B cell (primary cell): ENCODE measurements at regions not wholly inside any gene's neighbourhood (a gene's known extent, or its start where the extent isn't known, plus 50 kb on each side); places are given as distances from the start of the nearest gene placed in this dataset.

ENCODE experiments used
- ATAC-seq: fragments of 200-7000 bp; cut with Tn5 transposase; one replicate; pipeline ENCODE4 v1.10.0; 2021; ENCODE audit warnings: low read depth, mild to moderate bottlenecking, moderate number of reproducible peaks, moderate library complexity
- CTCF ChIA-PET: fragments of 350-600 bp; sonication (Branson Sonifier 250); formaldehyde crosslinking; loops from one replicate; lab custom pipeline; 2021; ENCODE audit warnings: antibody characterized with exemption, inconsistent platforms; lab: Charles Lee
- POLR2A ChIA-PET: fragments of 350-600 bp; sonication (Branson Sonifier 250); formaldehyde crosslinking; loops from one replicate; lab custom pipeline; 2021; ENCODE audit warnings: antibody characterized with exemption; lab: Charles Lee
- DNase-seq: peaks from one replicate; pipeline ENCODE4 v3.0.0; 2013
- H2AFZ ChIP-seq: 2 replicates; pipeline ENCODE4 v1.6.1; 2012; ENCODE audit warnings: mild to moderate bottlenecking, low read depth, low read length; ENCODE audit not compliant: insufficient read depth, poor library complexity, severe bottlenecking
- H3K27ac ChIP-seq, 2 donors: 1 replicate in 1 of 2; 2 replicates in 1 of 2; pipeline ENCODE4 v1.5.1; 2012 to 2013; ENCODE audit warnings: low read length in 2 of 2, mild to moderate bottlenecking in 2 of 2, moderate library complexity in 1 of 2
- H3K27me3 ChIP-seq, 4 experiments: fragments of 200-600 bp in 1 of 4; sonication (generic) in 1 of 4; replicated peaks in 1 of 4; 1 replicate in 2 of 4; 2 replicates in 2 of 4; pipeline versions ENCODE4 v1.6.1 to v1.7.0; 2013 to 2016; ENCODE audit warnings: low read length in 3 of 4, mild to moderate bottlenecking in 2 of 4, mixed read lengths in 1 of 4, moderate library complexity in 1 of 4; ENCODE audit not compliant: insufficient read depth in 4 of 4, control insufficient read depth in 3 of 4; ENCODE audit errors: control extremely low read depth in 1 of 4
- H3K36me3 ChIP-seq, 2 experiments: replicated peaks in 1 of 2; 1 replicate in 1 of 2; 2 replicates in 1 of 2; pipeline versions ENCODE4 v1.6.1 to v1.7.1; 2013; ENCODE audit warnings: low read length in 1 of 2; ENCODE audit not compliant: insufficient read depth in 2 of 2, control insufficient read depth in 1 of 2; ENCODE audit errors: control extremely low read depth in 1 of 2, extremely low read depth in 1 of 2
- H3K4me1 ChIP-seq, 2 donors: fragments of 200-600 bp in 1 of 2; sonication (generic) in 1 of 2; 1 replicate in 1 of 2; 2 replicates in 1 of 2; pipeline versions ENCODE4 v1.5.1 to v1.6.1; 2013 to 2017; ENCODE audit warnings: low read length in 2 of 2; ENCODE audit not compliant: control insufficient read depth in 2 of 2, insufficient read depth in 2 of 2
- H3K4me2 ChIP-seq: replicated peaks from 2 replicates; pipeline ENCODE3; 2012; ENCODE audit warnings: mild to moderate bottlenecking, low read depth, low read length; ENCODE audit not compliant: poor library complexity, severe bottlenecking
- H3K4me3 ChIP-seq, 5 experiments: fragments of 200-600 bp in 1 of 5; sonication (generic) in 1 of 5; 1 replicate in 3 of 5; 2 replicates in 2 of 5; pipeline versions ENCODE4 v1.5.1 to v1.7.0; 2011 to 2016; ENCODE audit warnings: low read length in 4 of 5, mild to moderate bottlenecking in 4 of 5, low read depth in 2 of 5, control low read depth in 1 of 5, moderate library complexity in 1 of 5; ENCODE audit not compliant: insufficient read depth in 1 of 5; ENCODE audit errors: control extremely low read depth in 1 of 5, extremely low read depth in 1 of 5
- H3K79me2 ChIP-seq: fragments of 200-600 bp; sonication (generic); one replicate; pipeline ENCODE4 v1.6.0; 2016; ENCODE audit warnings: low read length; ENCODE audit not compliant: control insufficient read depth, insufficient read depth
- H3K9ac ChIP-seq: fragments of 200-600 bp; sonication (generic); 2 replicates; pipeline ENCODE4 v1.6.1; 2017; ENCODE audit warnings: mild to moderate bottlenecking, low read length, moderate library complexity
- H3K9me3 ChIP-seq, 3 donors: one replicate each; pipeline versions ENCODE4 v1.6.1 to v1.7.1; 2013; ENCODE audit warnings: low read length in 2 of 3; ENCODE audit not compliant: control insufficient read depth in 2 of 3, insufficient read depth in 1 of 3; ENCODE audit errors: control extremely low read depth in 1 of 3
- H4K20me1 ChIP-seq: 2 replicates; pipeline ENCODE4 v1.6.0; 2012; ENCODE audit warnings: mild to moderate bottlenecking, low read length; ENCODE audit not compliant: insufficient read depth, control insufficient read depth, poor library complexity, severe bottlenecking
- H3K27ac Mint-ChIP-seq: one replicate; pipeline ENCODE4 v1.8.0; 2021; ENCODE audit warnings: mixed read lengths
- H3K27me3 Mint-ChIP-seq: one replicate; pipeline ENCODE4 v1.8.0; 2021; ENCODE audit warnings: mixed read lengths
- H3K4me1 Mint-ChIP-seq: one replicate; pipeline ENCODE4 v1.8.0; 2021; ENCODE audit warnings: mixed read lengths
- H3K4me3 Mint-ChIP-seq: one replicate; pipeline ENCODE4 v1.8.0; 2021; ENCODE audit warnings: mixed read lengths
- H3K9me3 Mint-ChIP-seq: one replicate; pipeline ENCODE4 v1.8.0; 2022; ENCODE audit warnings: mixed read lengths; ENCODE audit not compliant: insufficient read depth
- EZH2 ChIP-seq: IDR thresholded peaks from 2 replicates; pipeline ENCODE4 v1.6.1; 2012; ENCODE audit warnings: borderline replicate concordance, low read depth, mild to moderate bottlenecking, moderate library complexity, low read length; ENCODE audit not compliant: insufficient read depth, poor library complexity, severe bottlenecking
- WGBS: methylation state at CpG from one replicate; pipeline ENCODE4 v1.1.5; 2013; ENCODE audit warnings: missing lambda C conversion rate; ENCODE audit not compliant: insufficient coverage; 5-methylcytosine and 5-hydroxymethylcytosine counted together
- intact Hi-C: fragments of 100-400 bp; cut with micrococcal nuclease; formaldehyde crosslinking; loops from one replicate; pipeline ENCODE4 v1.10.0; 2022
- TF ChIP-seq, protein P1 (sequence below): fragments of 200-600 bp; IDR thresholded peaks from one replicate; pipeline ENCODE4 v1.8.0; 2022; ENCODE audit warnings: antibody characterized with exemption, mild to moderate bottlenecking

- DNase-seq (no peak), ATAC-seq (no peak)
- no peak overlapping the region for H3K27ac ChIP-seq
- H3K9me3 Mint-ChIP-seq = no peaks in the 10 kb centered on the region
- no peaks in the 10 kb centered on the region for H3K36me3 ChIP-seq
- H3K79me2 ChIP-seq = no peaks in the 10 kb centered on the region
- no peak overlapping the region for H3K9ac ChIP-seq
- no peaks in the 10 kb centered on the region for H3K27me3 ChIP-seq
- no peak overlapping the region for H2AFZ ChIP-seq
- WGBS = no CpG with 5 or more reads among the region's 2 CpGs
- no peak overlapping the region for H3K27ac Mint-ChIP-seq
- H3K4me1 Mint-ChIP-seq = no peaks in the 10 kb centered on the region
- intact Hi-C loops = no loop called here
- ChIA-PET CTCF (no interaction called here), POLR2A (no interaction called here)
- no peaks in the 10 kb centered on the region for H3K9me3 ChIP-seq
- TF ChIP-seq, protein P1, sequence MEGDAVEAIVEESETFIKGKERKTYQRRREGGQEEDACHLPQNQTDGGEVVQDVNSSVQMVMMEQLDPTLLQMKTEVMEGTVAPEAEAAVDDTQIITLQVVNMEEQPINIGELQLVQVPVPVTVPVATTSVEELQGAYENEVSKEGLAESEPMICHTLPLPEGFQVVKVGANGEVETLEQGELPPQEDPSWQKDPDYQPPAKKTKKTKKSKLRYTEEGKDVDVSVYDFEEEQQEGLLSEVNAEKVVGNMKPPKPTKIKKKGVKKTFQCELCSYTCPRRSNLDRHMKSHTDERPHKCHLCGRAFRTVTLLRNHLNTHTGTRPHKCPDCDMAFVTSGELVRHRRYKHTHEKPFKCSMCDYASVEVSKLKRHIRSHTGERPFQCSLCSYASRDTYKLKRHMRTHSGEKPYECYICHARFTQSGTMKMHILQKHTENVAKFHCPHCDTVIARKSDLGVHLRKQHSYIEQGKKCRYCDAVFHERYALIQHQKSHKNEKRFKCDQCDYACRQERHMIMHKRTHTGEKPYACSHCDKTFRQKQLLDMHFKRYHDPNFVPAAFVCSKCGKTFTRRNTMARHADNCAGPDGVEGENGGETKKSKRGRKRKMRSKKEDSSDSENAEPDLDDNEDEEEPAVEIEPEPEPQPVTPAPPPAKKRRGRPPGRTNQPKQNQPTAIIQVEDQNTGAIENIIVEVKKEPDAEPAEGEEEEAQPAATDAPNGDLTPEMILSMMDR = no peak
- TF ChIP-seq EZH2 = no peak
- H3K4me2 ChIP-seq = no peak overlapping the region
- no peaks in the 10 kb centered on the region for H4K20me1 ChIP-seq
- H3K4me3 Mint-ChIP-seq = no peak overlapping the region
- H3K27me3 Mint-ChIP-seq = no peaks in the 10 kb centered on the region
- H3K4me1 ChIP-seq = no peaks in the 10 kb centered on the region
- no peak overlapping the region for H3K4me3 ChIP-seq
Measured at GRCh38 chrX:137195296-137195695, 161.5 kb upstream of the GPR101 start.

GRCh38 chrX:137194164-137194563, 160.4 kb upstream of the GPR101 start:
- Mint-ChIP-seq H3K27ac (no peak overlapping the region), H3K9me3 (no peaks in the 10 kb centered on the region), H3K4me1 (no peaks in the 10 kb centered on the region), H3K4me3 (no peak overlapping the region), H3K27me3 (no peaks in the 10 kb centered on the region)
- H3K4me2 ChIP-seq = no peak overlapping the region
- intact Hi-C loops = no loop called here
- no peak overlapping the region for H2AFZ ChIP-seq
- no peak overlapping the region for H3K4me3 ChIP-seq
- CTCF ChIA-PET = no interaction called here
- WGBS = no CpG with 5 or more reads among the region's 4 CpGs
- no peak for DNase-seq
- H4K20me1 ChIP-seq = no peaks in the 10 kb centered on the region
- TF ChIP-seq, protein P1 = peak; percentile 9
- no peak for TF ChIP-seq EZH2
- no peaks in the 10 kb centered on the region for H3K36me3 ChIP-seq
- no peak overlapping the region for H3K9ac ChIP-seq
- no peak overlapping the region for H3K27ac ChIP-seq
- H3K9me3 ChIP-seq = no peaks in the 10 kb centered on the region
- no peaks in the 10 kb centered on the region for H3K79me2 ChIP-seq
- H3K4me1 ChIP-seq = no peaks in the 10 kb centered on the region
- POLR2A ChIA-PET = no interaction called here
- ATAC-seq = no peak
- H3K27me3 ChIP-seq = no peaks in the 10 kb centered on the region
